ENCODE measurements at regions not wholly inside any gene's neighbourhood (a gene's known extent, or its start where the extent isn't known, plus 50 kb on each side); places are given as distances from the start of the nearest gene placed in this dataset.

- TF ChIP-seq CTCF (IDR thresholded peaks at IDR 0.05), result no peak
- Histone ChIP-seq H3K4me3 (no peak overlapping the region), H3K27ac (no peak overlapping the region)
- no peak for DNase-seq (ENCODE audit: low spot score)
Measured at GRCh38 chr1:177705839-177706238, 264.0 kb downstream of the SEC16B start.

- TF ChIP-seq CTCF (IDR thresholded peaks at IDR 0.05), result no peak
- DNase-seq (ENCODE audit: low spot score), result no peak
- H3K4me3 ChIP-seq, result no peak overlapping the region
- H3K27ac ChIP-seq, result no peak overlapping the region
Measured at GRCh38 chr1:177703888-177704446, 265.9 kb downstream of the SEC16B start.

GRCh38 chr1:177701654-177702353 is 268.1 kb downstream of the SEC16B start:
- DNase-seq (ENCODE audit: low spot score), result no peak
- no peak for TF ChIP-seq CTCF (IDR thresholded peaks at IDR 0.05)
- H3K4me3 ChIP-seq, result no peak overlapping the region
- no peak overlapping the region for H3K27ac ChIP-seq

- no peak overlapping the region for H3K4me3 ChIP-seq
- DNase-seq (ENCODE audit: low spot score), result no peak
- H3K27ac ChIP-seq, result no peak overlapping the region
- TF ChIP-seq CTCF (IDR thresholded peaks at IDR 0.05), result no peak
Measured at GRCh38 chr1:177700856-177701255, 269.0 kb downstream of the SEC16B start.

- TF ChIP-seq CTCF (IDR thresholded peaks at IDR 0.05), result no peak
- Histone ChIP-seq H3K27ac (no peak overlapping the region), H3K4me3 (no peak overlapping the region)
- no peak for DNase-seq (ENCODE audit: low spot score)
Measured at GRCh38 chr1:177690996-177691395, 278.9 kb downstream of the SEC16B start.

- no peak overlapping the region for H3K4me3 ChIP-seq
- no peak for DNase-seq (ENCODE audit: low spot score)
- no peak overlapping the region for H3K27ac ChIP-seq
- TF ChIP-seq CTCF (IDR thresholded peaks at IDR 0.05), result no peak
Measured at GRCh38 chr1:177687544-177687943, 282.3 kb downstream of the SEC16B start.

- no peak overlapping the region for H3K27ac ChIP-seq
- no peak for TF ChIP-seq CTCF (IDR thresholded peaks at IDR 0.05)
- DNase-seq (ENCODE audit: low spot score), result no peak
- no peak overlapping the region for H3K4me3 ChIP-seq
Measured at GRCh38 chr1:177686933-177687332, 282.9 kb downstream of the SEC16B start.

Measured in coronary artery (tissue), 2 donors.